ENCODE measurements at regions not wholly inside any gene's neighbourhood (a gene's known extent, or its start where the extent isn't known, plus 50 kb on each side); places are given as distances from the start of the nearest gene placed in this dataset.
"Not testable (repeated sequence)": the region's sequence is repeated elsewhere in the genome, so short reads cannot be mapped to it uniquely, and the experiment has no call there.

- intact Hi-C loops (cut with micrococcal nuclease), result no loop called here
Observed at GRCh38 chr17:70370816-70371215, 201.5 kb downstream of the KCNJ2 start.

GRCh38 chr17:70373369-70373768 is 204.0 kb downstream of the KCNJ2 start:
- CTCF ChIA-PET, result no interaction called here
- peaks cover 1% of the 10 kb centered on the region for H3K9me3 Mint-ChIP-seq
- H3K4me1 Mint-ChIP-seq (ENCODE audit: low read depth), result no peaks in the 10 kb centered on the region
- H3K27ac Mint-ChIP-seq, result no peak overlapping the region
- no peaks in the 10 kb centered on the region for H3K36me3 Mint-ChIP-seq (ENCODE audit: low read depth)
- H3K4me3 Mint-ChIP-seq, result no peak overlapping the region
- intact Hi-C loops (cut with micrococcal nuclease), result no loop called here
- no peak for DNase-seq
- peaks cover 5% of the 10 kb centered on the region for H3K27me3 Mint-ChIP-seq (ENCODE audit: low read depth)

More at GRCh38 chr17:70370816-70371215, 201.5 kb downstream of the KCNJ2 start:
- Mint-ChIP-seq H3K36me3 (ENCODE audit: low read depth) (no peaks in the 10 kb centered on the region), H3K27ac (no peak overlapping the region), H3K27me3 (ENCODE audit: low read depth) (peaks cover 5% of the 10 kb centered on the region), H3K9me3 (peaks cover 1% of the 10 kb centered on the region), H3K4me3 (no peak overlapping the region), H3K4me1 (ENCODE audit: low read depth) (no peaks in the 10 kb centered on the region)
- no peak for DNase-seq
- CTCF ChIA-PET, result no interaction called here

- CTCF ChIA-PET, result no interaction called here
- no peaks in the 10 kb centered on the region for H3K36me3 Mint-ChIP-seq (ENCODE audit: low read depth)
- DNase-seq, result no peak
- H3K27ac Mint-ChIP-seq, result no peak overlapping the region
- no peaks in the 10 kb centered on the region for H3K4me1 Mint-ChIP-seq (ENCODE audit: low read depth)
- peaks cover 1% of the 10 kb centered on the region for H3K9me3 Mint-ChIP-seq
- H3K27me3 Mint-ChIP-seq (ENCODE audit: low read depth), result peaks cover 5% of the 10 kb centered on the region
- no peak overlapping the region for H3K4me3 Mint-ChIP-seq
- intact Hi-C loops (cut with micrococcal nuclease), result no loop called here
Observed at GRCh38 chr17:70374496-70374895, 205.2 kb downstream of the KCNJ2 start.

- CTCF ChIA-PET, result no interaction called here
- DNase-seq, result no peak
- Mint-ChIP-seq H3K27ac (no peak overlapping the region), H3K4me3 (no peak overlapping the region), H3K9me3 (peaks cover 1% of the 10 kb centered on the region), H3K36me3 (ENCODE audit: low read depth) (no peaks in the 10 kb centered on the region), H3K27me3 (ENCODE audit: low read depth) (peaks cover 3% of the 10 kb centered on the region), H3K4me1 (ENCODE audit: low read depth) (no peaks in the 10 kb centered on the region)
- intact Hi-C loops (cut with micrococcal nuclease), result no loop called here
Observed at GRCh38 chr17:70375406-70375805, 206.1 kb downstream of the KCNJ2 start.

GRCh38 chr17:70375813-70376770 is 206.8 kb downstream of the KCNJ2 start:
- Mint-ChIP-seq H3K4me3 (no peak overlapping the region), H3K9me3 (peaks cover 1% of the 10 kb centered on the region), H3K36me3 (ENCODE audit: low read depth) (no peaks in the 10 kb centered on the region), H3K27me3 (ENCODE audit: low read depth) (peaks cover 3% of the 10 kb centered on the region), H3K27ac (no peak overlapping the region), H3K4me1 (ENCODE audit: low read depth) (no peaks in the 10 kb centered on the region)
- intact Hi-C loops (cut with micrococcal nuclease), result no loop called here
- no peak for DNase-seq
- CTCF ChIA-PET, result interaction anchor here (0.6 kb wide), 1 partner anchor 212 kb away, joined by 3 read pairs; no protein-coding TSS in a partner anchor

- Mint-ChIP-seq H3K4me3 (no peak overlapping the region), H3K27ac (no peak overlapping the region), H3K9me3 (peaks cover 1% of the 10 kb centered on the region), H3K36me3 (ENCODE audit: low read depth) (no peaks in the 10 kb centered on the region), H3K27me3 (ENCODE audit: low read depth) (peaks cover 3% of the 10 kb centered on the region), H3K4me1 (ENCODE audit: low read depth) (no peaks in the 10 kb centered on the region)
- intact Hi-C loops (cut with micrococcal nuclease), result no loop called here
- no peak for DNase-seq
- CTCF ChIA-PET, result no interaction called here
Observed at GRCh38 chr17:70377654-70378053, 208.3 kb downstream of the KCNJ2 start.

GRCh38 chr17:70378076-70378475 is 208.7 kb downstream of the KCNJ2 start:
- intact Hi-C loops (cut with micrococcal nuclease), result no loop called here
- peaks cover 3% of the 10 kb centered on the region for H3K27me3 Mint-ChIP-seq (ENCODE audit: low read depth)
- H3K9me3 Mint-ChIP-seq, result peaks cover 1% of the 10 kb centered on the region
- CTCF ChIA-PET, result no interaction called here
- H3K36me3 Mint-ChIP-seq (ENCODE audit: low read depth), result no peaks in the 10 kb centered on the region
- no peak overlapping the region for H3K4me3 Mint-ChIP-seq
- DNase-seq, result no peak
- no peak overlapping the region for H3K27ac Mint-ChIP-seq
- no peaks in the 10 kb centered on the region for H3K4me1 Mint-ChIP-seq (ENCODE audit: low read depth)

GRCh38 chr17:70379945-70380344 is 210.6 kb downstream of the KCNJ2 start:
- no peaks in the 10 kb centered on the region for H3K9me3 Mint-ChIP-seq
- H3K36me3 Mint-ChIP-seq (ENCODE audit: low read depth), result no peaks in the 10 kb centered on the region
- H3K4me1 Mint-ChIP-seq (ENCODE audit: low read depth), result no peaks in the 10 kb centered on the region
- H3K4me3 Mint-ChIP-seq, result no peak overlapping the region
- intact Hi-C loops (cut with micrococcal nuclease), result no loop called here
- H3K27ac Mint-ChIP-seq, result no peak overlapping the region
- peaks cover 3% of the 10 kb centered on the region for H3K27me3 Mint-ChIP-seq (ENCODE audit: low read depth)
- CTCF ChIA-PET, result no interaction called here
- no peak for DNase-seq

- CTCF ChIA-PET; H3K4me3 Mint-ChIP-seq; DNase-seq; H3K4me1 Mint-ChIP-seq (ENCODE audit: low read depth); intact Hi-C loops (cut with micrococcal nuclease); H3K9me3 Mint-ChIP-seq; H3K36me3 Mint-ChIP-seq (ENCODE audit: low read depth); H3K27me3 Mint-ChIP-seq (ENCODE audit: low read depth); H3K27ac Mint-ChIP-seq: not testable (repeated sequence)
Observed at GRCh38 chr17:70381916-70382315, 212.6 kb downstream of the KCNJ2 start.

GRCh38 chr17:70388326-70388725 is 219.0 kb downstream of the KCNJ2 start:
- intact Hi-C loops (cut with micrococcal nuclease), result no loop called here
- DNase-seq, result no peak
- Mint-ChIP-seq H3K4me3 (no peak overlapping the region), H3K4me1 (ENCODE audit: low read depth) (no peaks in the 10 kb centered on the region), H3K27me3 (ENCODE audit: low read depth) (no peaks in the 10 kb centered on the region), H3K9me3 (peaks cover 3% of the 10 kb centered on the region), H3K36me3 (ENCODE audit: low read depth) (no peaks in the 10 kb centered on the region), H3K27ac (no peak overlapping the region)
- CTCF ChIA-PET, result no interaction called here

GRCh38 chr17:70389232-70389757 is 220.0 kb downstream of the KCNJ2 start:
- H3K9me3 Mint-ChIP-seq, result not testable (repeated sequence)

GRCh38 chr17:70390049-70390448 is 220.7 kb downstream of the KCNJ2 start:
- DNase-seq, result no peak
- CTCF ChIA-PET, result no interaction called here
- Mint-ChIP-seq H3K9me3 (peaks cover 3% of the 10 kb centered on the region), H3K27me3 (ENCODE audit: low read depth) (no peaks in the 10 kb centered on the region), H3K4me3 (no peak overlapping the region), H3K27ac (no peak overlapping the region), H3K36me3 (ENCODE audit: low read depth) (no peaks in the 10 kb centered on the region), H3K4me1 (ENCODE audit: low read depth) (no peaks in the 10 kb centered on the region)
- intact Hi-C loops (cut with micrococcal nuclease), result no loop called here

More at GRCh38 chr17:70389232-70389757, 220.0 kb downstream of the KCNJ2 start:
- DNase-seq; H3K36me3 Mint-ChIP-seq (ENCODE audit: low read depth); intact Hi-C loops (cut with micrococcal nuclease); H3K4me3 Mint-ChIP-seq; H3K27ac Mint-ChIP-seq; H3K4me1 Mint-ChIP-seq (ENCODE audit: low read depth); H3K27me3 Mint-ChIP-seq (ENCODE audit: low read depth); CTCF ChIA-PET: not testable (repeated sequence)

Measured in activated naive CD4-positive, alpha-beta T cell treated with anti-CD3 and anti-CD28 coated beads for 36 hours (primary cell).